ENCODE measurements at regions not wholly inside any gene's neighbourhood (a gene's known extent, or its start where the extent isn't known, plus 50 kb on each side); places are given as distances from the start of the nearest gene placed in this dataset.

DNA sequence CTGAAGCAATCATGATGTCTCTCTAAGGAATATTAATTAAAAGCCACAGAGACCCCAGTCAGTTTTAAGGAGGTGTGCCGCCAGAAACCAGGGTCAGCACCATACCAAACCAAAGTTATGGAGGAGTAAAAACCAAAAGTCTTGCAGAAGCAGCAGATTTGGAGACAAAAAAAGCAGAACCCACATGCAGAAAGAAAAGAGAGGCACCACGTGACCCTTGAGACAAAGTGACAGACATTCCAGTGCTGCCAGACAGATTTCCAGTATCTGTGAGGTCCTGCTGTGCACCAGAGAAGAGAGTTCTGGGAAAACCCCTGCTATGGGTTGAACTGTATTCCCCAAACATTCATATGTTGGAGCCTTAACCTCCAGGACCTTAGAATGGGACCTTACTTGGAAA lies 59.7 kb downstream of the CAPZA3 start:
- Histone ChIP-seq H2BK15ac (ENCODE audit: low read depth, low read length) (no peak overlapping the region), H3K18ac (ENCODE audit: low read depth, low read length) (no peak overlapping the region), H3K14ac (replicated peaks; ENCODE audit: low read depth, low read length) (no peak overlapping the region), H3K56ac (ENCODE audit: extremely low read depth, insufficient read depth, low read length) (no peak overlapping the region), H3K4me2 (ENCODE audit: low read depth, low read length) (no peak overlapping the region), H3K36me3 (ENCODE audit: control insufficient read depth, insufficient read depth, low read length) (no peaks in the 10 kb centered on the region), H2AK9ac (replicated peaks; ENCODE audit: low read depth, low read length, poor library complexity) (no peak overlapping the region), H2AK5ac (ENCODE audit: low read depth, low read length) (no peak overlapping the region), H4K5ac (ENCODE audit: low read depth, low read length) (no peak overlapping the region), H2BK5ac (ENCODE audit: low read depth, low read length, poor library complexity, severe bottlenecking) (no peak overlapping the region), H2BK120ac (ENCODE audit: low read depth, low read length) (no peak overlapping the region), H4K8ac (ENCODE audit: low read depth in 2 of 2, low read length in 2 of 2) (no peak overlapping the region), H2BK20ac (ENCODE audit: low read depth, low read length) (no peak overlapping the region), H3K27me3 (ENCODE audit: control insufficient read depth, insufficient read depth, low read length) (no peaks in the 10 kb centered on the region), H3K9ac (ENCODE audit: low read depth, low read length) (no peak overlapping the region), H3K4ac (ENCODE audit: low read depth, low read length) (no peak overlapping the region), H3K23ac (ENCODE audit: low read depth, low read length) (no peak overlapping the region), H3K9me3 (ENCODE audit: control insufficient read depth, insufficient read depth, low read length) (no peaks in the 10 kb centered on the region), H3K4me3 (ENCODE audit: insufficient read depth, low read depth, low read length) (no peak overlapping the region), H3K27ac (ENCODE audit: insufficient read depth, low read length) (no peak overlapping the region), H4K91ac (ENCODE audit: insufficient read depth, low read depth, low read length) (no peak overlapping the region), H3K79me1 (ENCODE audit: low read depth in 1 of 2, low read length in 2 of 2) (no peaks in the 10 kb centered on the region), H4K20me1 (ENCODE audit: insufficient read depth, low read length) (no peaks in the 10 kb centered on the region), H3K9me1 (ENCODE audit: insufficient read depth, low read length) (no peaks in the 10 kb centered on the region), H2AFZ (replicated peaks; ENCODE audit: low read length, poor library complexity) (no peak overlapping the region), H3K4me1 (ENCODE audit: control insufficient read depth, insufficient read depth, low read length) (no peaks in the 10 kb centered on the region)
- intact Hi-C loops (cut with micrococcal nuclease) (no loop called here), dilution Hi-C loops (cut with HindIII; ENCODE audit: low sequenced_read_pairs, unreplicated experiment) (no loop called here), in situ Hi-C loops (cut with MboI; ENCODE audit: low sequenced_read_pairs) (no loop called here)
- ChIA-PET CTCF (no interaction called here), POLR2A (ENCODE audit: unreplicated experiment) (no interaction called here)
- 57% methylated on average over 1 of the region's 2 CpGs; no CpG with 5 or more reads in 1 of the 2 experiments for WGBS, 2 experiments (ENCODE audit: extremely low coverage in 2 of 2, insufficient read length in 1 of 2)
- no peak for ATAC-seq (ENCODE audit: low read depth)
- no TSS peak for BruUV-seq (replicated peaks)
- no peak for DNase-seq
- TF ChIP-seq RAD21 (IDR thresholded peaks at IDR 0.05; ENCODE audit: low read length) (no peak), RFX5 (IDR thresholded peaks at IDR 0.05; ENCODE audit: low read depth, low read length) (no peak), NFE2L2 (IDR thresholded peaks at IDR 0.05; ENCODE audit: low read depth, low read length) (no peak), ELK1 (IDR thresholded peaks at IDR 0.05; ENCODE audit: borderline replicate concordance, low read depth, low read length) (no peak), FOS (IDR thresholded peaks at IDR 0.05; ENCODE audit: low read depth, low read length) (no peak), MAZ (IDR thresholded peaks at IDR 0.05; ENCODE audit: borderline replicate concordance, low read depth, low read length) (no peak), MAFK (IDR thresholded peaks at IDR 0.05; ENCODE audit: low read depth, low read length) (no peak), CHD1 (IDR thresholded peaks at IDR 0.05; ENCODE audit: low read depth, low read length) (no peak), RCOR1 (IDR thresholded peaks at IDR 0.05; ENCODE audit: insufficient replicate concordance, low read length) (no peak), POLR2A (IDR thresholded peaks at IDR 0.05; ENCODE audit: low read depth, low read length) (no peak), BHLHE40 (IDR thresholded peaks at IDR 0.05; ENCODE audit: low read depth, low read length) (no peak), MXI1 (IDR thresholded peaks at IDR 0.05; ENCODE audit: borderline replicate concordance, low read depth, low read length) (no peak), CEBPB (IDR thresholded peaks at IDR 0.05; ENCODE audit: low read depth, low read length) (no peak), SMC3 (IDR thresholded peaks at IDR 0.05; ENCODE audit: low read depth, low read length) (no peak)
- TF ChIP-seq, protein P1, sequence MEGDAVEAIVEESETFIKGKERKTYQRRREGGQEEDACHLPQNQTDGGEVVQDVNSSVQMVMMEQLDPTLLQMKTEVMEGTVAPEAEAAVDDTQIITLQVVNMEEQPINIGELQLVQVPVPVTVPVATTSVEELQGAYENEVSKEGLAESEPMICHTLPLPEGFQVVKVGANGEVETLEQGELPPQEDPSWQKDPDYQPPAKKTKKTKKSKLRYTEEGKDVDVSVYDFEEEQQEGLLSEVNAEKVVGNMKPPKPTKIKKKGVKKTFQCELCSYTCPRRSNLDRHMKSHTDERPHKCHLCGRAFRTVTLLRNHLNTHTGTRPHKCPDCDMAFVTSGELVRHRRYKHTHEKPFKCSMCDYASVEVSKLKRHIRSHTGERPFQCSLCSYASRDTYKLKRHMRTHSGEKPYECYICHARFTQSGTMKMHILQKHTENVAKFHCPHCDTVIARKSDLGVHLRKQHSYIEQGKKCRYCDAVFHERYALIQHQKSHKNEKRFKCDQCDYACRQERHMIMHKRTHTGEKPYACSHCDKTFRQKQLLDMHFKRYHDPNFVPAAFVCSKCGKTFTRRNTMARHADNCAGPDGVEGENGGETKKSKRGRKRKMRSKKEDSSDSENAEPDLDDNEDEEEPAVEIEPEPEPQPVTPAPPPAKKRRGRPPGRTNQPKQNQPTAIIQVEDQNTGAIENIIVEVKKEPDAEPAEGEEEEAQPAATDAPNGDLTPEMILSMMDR (conservative IDR thresholded peaks at IDR 0.05; ENCODE audit: low read depth, low read length) = no peak
- TF ChIP-seq, protein P2, sequence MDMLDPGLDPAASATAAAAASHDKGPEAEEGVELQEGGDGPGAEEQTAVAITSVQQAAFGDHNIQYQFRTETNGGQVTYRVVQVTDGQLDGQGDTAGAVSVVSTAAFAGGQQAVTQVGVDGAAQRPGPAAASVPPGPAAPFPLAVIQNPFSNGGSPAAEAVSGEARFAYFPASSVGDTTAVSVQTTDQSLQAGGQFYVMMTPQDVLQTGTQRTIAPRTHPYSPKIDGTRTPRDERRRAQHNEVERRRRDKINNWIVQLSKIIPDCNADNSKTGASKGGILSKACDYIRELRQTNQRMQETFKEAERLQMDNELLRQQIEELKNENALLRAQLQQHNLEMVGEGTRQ (IDR thresholded peaks at IDR 0.05; ENCODE audit: low read depth, low read length) = no peak

All from IMR-90 (cell line).